ENCODE measurements at regions not wholly inside any gene's neighbourhood (a gene's known extent, or its start where the extent isn't known, plus 50 kb on each side); places are given as distances from the start of the nearest gene placed in this dataset.

DNA sequence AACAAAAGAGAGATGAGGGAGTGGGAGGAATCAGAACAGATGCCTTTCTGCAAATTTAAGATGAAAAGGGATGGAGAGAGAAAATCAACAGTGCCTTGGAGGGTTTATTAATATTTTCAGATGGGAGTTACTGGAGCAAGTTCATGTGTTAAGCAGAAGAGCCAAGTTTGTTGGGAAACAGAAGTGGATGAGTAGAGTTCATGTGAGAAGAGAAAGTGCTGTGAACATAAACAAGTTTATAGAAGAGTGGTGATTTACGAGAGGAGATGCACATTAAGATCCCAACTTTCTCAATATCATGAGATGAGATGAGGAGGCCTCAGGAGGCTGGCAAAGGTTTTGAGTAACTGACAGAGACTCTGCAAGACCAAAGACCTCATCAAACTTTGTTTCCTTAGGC lies 274.1 kb upstream of the HTR2A start:
- Histone ChIP-seq H3K4me1 (ENCODE audit: insufficient read depth, low read length) (no peaks in the 10 kb centered on the region), H3K9me3 (ENCODE audit: insufficient read depth, low read depth, low read length) (no peaks in the 10 kb centered on the region), H3K27me3 (ENCODE audit: insufficient read depth, low read length) (no peaks in the 10 kb centered on the region), H3K27ac (ENCODE audit: low read depth, low read length) (no peak overlapping the region), H3K36me3 (ENCODE audit: insufficient read depth, low read length) (no peaks in the 10 kb centered on the region), H3K9ac (ENCODE audit: low read depth, low read length) (no peak overlapping the region), H3K4me3 (ENCODE audit: low read length) (no peak overlapping the region)
- 100% methylated on average over 1 of the region's 1 CpG for WGBS

DNA sequence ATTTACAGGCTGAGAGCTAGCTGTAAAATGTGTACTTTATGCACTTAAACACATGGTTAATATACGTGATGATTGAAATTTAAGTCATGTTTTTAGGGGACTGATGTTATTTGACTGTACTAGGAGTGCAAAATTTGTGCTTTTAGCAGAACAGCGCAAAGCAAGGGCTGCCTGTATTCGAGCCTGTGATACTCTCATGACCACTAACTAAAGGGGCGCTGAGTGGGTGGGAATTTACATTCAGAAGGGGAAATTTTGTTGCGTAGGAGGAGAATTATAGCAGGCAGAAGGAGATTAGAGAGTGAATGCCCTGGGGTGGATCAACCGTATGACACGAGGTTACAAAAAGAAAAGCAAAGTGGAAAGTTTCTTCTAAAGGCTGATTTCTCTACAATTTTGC lies 271.8 kb upstream of the HTR2A start:
- Histone ChIP-seq H3K9me3 (ENCODE audit: insufficient read depth, low read depth, low read length) (no peaks in the 10 kb centered on the region), H3K27ac (ENCODE audit: low read depth, low read length) (no peak overlapping the region), H3K9ac (ENCODE audit: low read depth, low read length) (no peak overlapping the region), H3K4me3 (ENCODE audit: low read length) (no peak overlapping the region), H3K27me3 (ENCODE audit: insufficient read depth, low read length) (no peaks in the 10 kb centered on the region), H3K4me1 (ENCODE audit: insufficient read depth, low read length) (0 out of 2 replicates have a peak, but pooled peaks cover 4% of the 10 kb centered on the region), H3K36me3 (ENCODE audit: insufficient read depth, low read length) (no peaks in the 10 kb centered on the region)
- WGBS = 89% methylated on average over 7 of the region's 7 CpGs

DNA sequence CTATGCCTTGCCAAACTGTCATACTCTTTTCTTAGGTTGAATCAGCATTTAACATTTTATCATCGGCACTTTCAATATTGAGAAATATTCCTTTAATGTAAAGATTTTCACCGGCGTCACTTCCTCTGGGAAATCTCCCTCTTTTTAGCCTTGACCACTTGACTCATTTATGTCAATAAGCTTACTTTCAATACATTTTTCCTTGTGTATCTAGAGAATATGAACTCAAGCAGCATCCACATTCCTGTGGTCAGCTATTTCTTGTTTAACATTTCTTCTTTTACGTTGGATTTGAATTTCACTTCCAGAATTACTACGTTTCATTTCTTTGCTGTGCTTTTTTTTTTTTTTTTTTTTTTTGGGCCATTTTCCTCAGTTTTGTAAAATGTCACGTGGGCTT lies 271.2 kb upstream of the HTR2A start:
- H3K4me3 ChIP-seq (ENCODE audit: low read length) = no peak overlapping the region
- no peak overlapping the region for H3K27ac ChIP-seq (ENCODE audit: low read depth, low read length)
- 94% methylated on average over 6 of the region's 6 CpGs for WGBS
- no peak overlapping the region for H3K9ac ChIP-seq (ENCODE audit: low read depth, low read length)
- H3K27me3 ChIP-seq (ENCODE audit: insufficient read depth, low read length) = no peaks in the 10 kb centered on the region
- H3K9me3 ChIP-seq (ENCODE audit: insufficient read depth, low read depth, low read length) = no peaks in the 10 kb centered on the region
- no peaks in the 10 kb centered on the region for H3K36me3 ChIP-seq (ENCODE audit: insufficient read depth, low read length)
- H3K4me1 ChIP-seq (ENCODE audit: insufficient read depth, low read length) = 0 out of 2 replicates have a peak, but pooled peaks cover 4% of the 10 kb centered on the region

DNA sequence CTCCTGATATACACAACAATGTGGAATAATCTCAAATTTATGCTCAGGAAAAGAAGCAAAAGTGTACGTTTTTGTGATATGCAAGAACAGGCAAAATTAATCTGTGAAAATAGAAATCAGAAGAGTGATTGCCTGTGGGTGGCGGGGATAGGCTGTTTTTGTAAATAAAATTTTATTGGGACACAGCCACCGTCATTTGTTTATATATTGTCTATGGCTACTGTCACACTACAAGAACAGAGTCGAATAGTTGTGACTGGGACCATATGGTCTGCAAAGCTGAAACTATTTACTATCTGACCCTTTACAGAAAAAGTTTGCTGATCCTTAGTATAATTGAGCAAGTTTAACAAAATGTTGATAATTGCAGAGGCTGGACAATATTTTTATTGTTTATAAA lies 269.5 kb upstream of the HTR2A start:
- Histone ChIP-seq H3K27ac (ENCODE audit: low read depth, low read length) (no peak overlapping the region), H3K4me1 (ENCODE audit: insufficient read depth, low read length) (0 out of 2 replicates have a peak, but pooled peaks cover 4% of the 10 kb centered on the region), H3K9ac (ENCODE audit: low read depth, low read length) (no peak overlapping the region), H3K36me3 (ENCODE audit: insufficient read depth, low read length) (no peaks in the 10 kb centered on the region), H3K9me3 (ENCODE audit: insufficient read depth, low read depth, low read length) (no peaks in the 10 kb centered on the region), H3K27me3 (ENCODE audit: insufficient read depth, low read length) (no peaks in the 10 kb centered on the region), H3K4me3 (ENCODE audit: low read length) (no peak overlapping the region)
- WGBS = 95% methylated on average over 3 of the region's 4 CpGs

DNA sequence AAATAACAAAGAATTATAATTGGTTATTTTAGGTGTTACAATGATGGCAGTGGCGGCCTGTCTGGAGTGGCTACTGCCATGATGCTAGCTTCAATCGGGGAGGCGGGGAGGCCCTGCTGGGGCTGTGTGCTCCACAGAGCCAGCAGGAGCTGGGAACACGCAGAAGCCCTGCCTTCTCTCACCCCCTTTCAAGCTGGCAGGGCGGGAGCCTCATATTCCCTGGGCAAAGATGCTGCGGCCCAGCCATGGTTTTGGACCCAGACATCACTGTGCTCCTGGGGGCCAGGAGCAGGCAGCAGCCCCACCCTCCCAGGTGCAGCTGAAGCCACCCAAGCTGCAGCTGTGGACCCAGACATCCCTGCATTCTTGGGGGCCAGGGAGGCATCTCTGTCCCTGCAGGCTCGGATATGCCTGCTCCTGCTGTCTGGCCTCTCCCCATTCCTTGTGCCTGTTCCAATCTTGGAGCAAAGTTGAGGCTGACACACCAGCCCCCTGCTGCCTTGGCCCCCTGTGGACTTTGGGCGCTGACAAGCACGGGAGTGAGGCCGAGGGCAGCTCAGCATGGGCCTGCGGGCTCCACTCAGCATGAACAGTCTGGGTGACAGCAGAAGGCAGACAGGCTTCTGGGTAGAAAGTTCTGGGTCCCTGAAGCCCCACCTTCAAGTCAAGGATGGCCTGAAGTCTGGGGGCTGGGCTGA lies 263.1 kb upstream of the HTR2A start:
- no peak overlapping the region for H3K27ac ChIP-seq (ENCODE audit: low read depth, low read length)
- H3K9ac ChIP-seq (ENCODE audit: low read depth, low read length) = no peak overlapping the region
- 94% methylated on average over 11 of the region's 11 CpGs for WGBS
- H3K36me3 ChIP-seq (ENCODE audit: insufficient read depth, low read length) = no peaks in the 10 kb centered on the region
- no peak overlapping the region for H3K4me3 ChIP-seq (ENCODE audit: low read length)
- H3K9me3 ChIP-seq (ENCODE audit: insufficient read depth, low read depth, low read length) = no peaks in the 10 kb centered on the region
- H3K27me3 ChIP-seq (ENCODE audit: insufficient read depth, low read length) = no peaks in the 10 kb centered on the region
- 0 out of 2 replicates have a peak, but pooled peaks cover 4% of the 10 kb centered on the region for H3K4me1 ChIP-seq (ENCODE audit: insufficient read depth, low read length)

DNA sequence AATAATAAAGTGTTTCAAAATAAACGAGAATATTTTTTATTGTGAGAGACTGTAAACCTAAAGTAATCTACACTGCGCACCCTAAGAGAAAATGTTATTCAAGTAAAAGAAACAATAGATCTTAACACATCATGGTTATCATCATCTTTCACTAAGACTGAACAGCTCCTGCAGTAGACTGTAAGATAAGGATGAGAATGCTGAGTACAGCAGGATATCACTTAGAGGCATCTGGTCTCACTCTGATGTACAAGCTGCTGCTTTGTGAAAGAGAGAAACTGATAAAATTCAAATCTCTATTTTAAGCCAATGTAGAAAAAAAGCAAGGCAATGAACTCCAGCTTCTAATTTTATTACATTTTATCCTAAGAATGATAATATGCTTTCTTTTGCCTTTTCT lies 261.7 kb upstream of the HTR2A start:
- no peaks in the 10 kb centered on the region for H3K27me3 ChIP-seq (ENCODE audit: insufficient read depth, low read length)
- no peak overlapping the region for H3K9ac ChIP-seq (ENCODE audit: low read depth, low read length)
- H3K9me3 ChIP-seq (ENCODE audit: insufficient read depth, low read depth, low read length) = no peaks in the 10 kb centered on the region
- no peaks in the 10 kb centered on the region for H3K4me1 ChIP-seq (ENCODE audit: insufficient read depth, low read length)
- no peak overlapping the region for H3K4me3 ChIP-seq (ENCODE audit: low read length)
- H3K27ac ChIP-seq (ENCODE audit: low read depth, low read length) = no peak overlapping the region
- H3K36me3 ChIP-seq (ENCODE audit: insufficient read depth, low read length) = no peaks in the 10 kb centered on the region
- WGBS = 100% methylated on average over 1 of the region's 2 CpGs

DNA sequence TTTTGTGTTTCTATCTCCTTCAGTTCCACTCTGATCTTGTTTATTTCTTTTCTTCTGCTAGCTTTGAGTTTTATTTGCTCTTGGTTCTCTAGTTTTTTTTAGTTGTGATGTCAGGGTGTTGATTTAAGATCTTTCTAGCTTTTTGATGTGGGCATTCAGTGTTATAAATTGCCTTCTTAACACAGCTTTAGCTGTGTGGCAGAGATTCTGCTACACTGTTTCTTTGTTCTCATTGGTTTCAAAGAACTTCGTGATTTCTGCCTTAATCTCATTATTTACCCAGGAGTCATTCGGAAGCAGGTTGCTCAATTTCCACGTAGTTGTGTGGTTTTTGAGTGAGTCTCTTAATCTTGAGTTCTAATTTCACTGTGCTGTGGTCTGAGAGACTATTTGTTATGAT lies 251.7 kb upstream of the HTR2A start:
- WGBS = 93% methylated on average over 3 of the region's 3 CpGs
- H3K4me1 ChIP-seq (ENCODE audit: insufficient read depth, low read length) = no peaks in the 10 kb centered on the region
- H3K36me3 ChIP-seq (ENCODE audit: insufficient read depth, low read length) = no peaks in the 10 kb centered on the region
- no peak overlapping the region for H3K9ac ChIP-seq (ENCODE audit: low read depth, low read length)
- no peaks in the 10 kb centered on the region for H3K27me3 ChIP-seq (ENCODE audit: insufficient read depth, low read length)
- H3K4me3 ChIP-seq (ENCODE audit: low read length) = no peak overlapping the region
- H3K27ac ChIP-seq (ENCODE audit: low read depth, low read length) = no peak overlapping the region
- no peaks in the 10 kb centered on the region for H3K9me3 ChIP-seq (ENCODE audit: insufficient read depth, low read depth, low read length)

DNA sequence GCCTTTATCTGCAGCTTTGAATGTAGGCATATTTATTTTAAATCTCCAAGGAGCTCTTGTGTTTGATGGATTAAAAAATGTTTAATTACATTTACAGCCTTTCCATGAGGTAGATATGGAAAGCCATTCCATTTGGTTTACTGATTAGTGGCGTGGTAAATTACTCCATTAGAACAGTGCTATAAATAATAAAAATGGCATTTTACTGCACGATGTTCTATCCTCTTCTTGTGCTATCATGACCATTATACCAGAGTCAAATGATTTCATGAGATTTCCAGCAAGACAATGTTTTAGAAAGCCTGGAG lies 250.9 kb upstream of the HTR2A start:
- Histone ChIP-seq H3K27ac (ENCODE audit: low read depth, low read length) (no peak overlapping the region), H3K9me3 (ENCODE audit: insufficient read depth, low read depth, low read length) (no peaks in the 10 kb centered on the region), H3K9ac (ENCODE audit: low read depth, low read length) (no peak overlapping the region), H3K27me3 (ENCODE audit: insufficient read depth, low read length) (no peaks in the 10 kb centered on the region), H3K4me1 (ENCODE audit: insufficient read depth, low read length) (no peaks in the 10 kb centered on the region), H3K36me3 (ENCODE audit: insufficient read depth, low read length) (no peaks in the 10 kb centered on the region), H3K4me3 (ENCODE audit: low read length) (no peak overlapping the region)
- WGBS = 85% methylated on average over 1 of the region's 2 CpGs

DNA sequence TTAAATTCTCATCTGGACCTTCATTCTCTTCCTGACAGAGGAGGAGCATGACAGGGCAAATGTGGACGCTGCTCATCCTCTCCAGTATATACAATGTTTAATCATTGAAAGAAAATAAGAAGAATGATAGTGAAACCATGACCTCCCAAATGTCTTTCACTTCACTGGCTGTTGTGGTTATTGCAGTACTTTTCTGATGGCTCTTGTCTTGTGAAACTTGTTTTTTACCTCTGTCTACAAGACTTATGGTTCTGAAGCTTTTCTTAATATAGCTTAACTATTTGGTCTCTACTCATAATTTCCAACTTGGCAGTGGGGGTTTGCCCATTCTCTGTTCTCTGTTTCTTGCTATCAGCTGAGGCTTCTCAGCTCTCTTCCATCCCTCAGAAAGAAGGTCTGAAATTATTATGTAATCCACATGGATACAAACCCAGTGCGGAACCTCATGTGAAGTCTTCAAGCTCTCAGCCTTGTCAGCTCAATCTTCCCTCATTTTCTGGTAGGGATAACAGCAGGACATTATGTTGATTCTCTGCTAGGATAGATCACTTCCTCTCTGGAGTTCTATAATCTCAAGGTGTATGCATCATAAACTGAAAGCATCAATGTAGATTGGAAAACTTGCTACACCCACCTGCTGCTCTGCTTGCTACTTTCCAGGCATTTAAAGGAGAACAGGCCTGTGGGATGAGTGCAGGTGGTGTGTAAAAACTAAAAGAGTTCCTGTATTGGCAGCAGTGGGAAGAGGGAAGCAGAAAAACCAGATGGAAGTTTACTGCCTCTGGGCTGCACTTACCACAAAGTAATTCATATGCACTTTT lies 250.3 kb upstream of the HTR2A start:
- no peaks in the 10 kb centered on the region for H3K9me3 ChIP-seq (ENCODE audit: insufficient read depth, low read depth, low read length)
- H3K27me3 ChIP-seq (ENCODE audit: insufficient read depth, low read length) = no peaks in the 10 kb centered on the region
- no peak overlapping the region for H3K4me3 ChIP-seq (ENCODE audit: low read length)
- H3K4me1 ChIP-seq (ENCODE audit: insufficient read depth, low read length) = no peaks in the 10 kb centered on the region
- no peaks in the 10 kb centered on the region for H3K36me3 ChIP-seq (ENCODE audit: insufficient read depth, low read length)
- H3K27ac ChIP-seq (ENCODE audit: low read depth, low read length) = no peak overlapping the region
- WGBS = 22% methylated on average over 1 of the region's 2 CpGs
- H3K9ac ChIP-seq (ENCODE audit: low read depth, low read length) = no peak overlapping the region

DNA sequence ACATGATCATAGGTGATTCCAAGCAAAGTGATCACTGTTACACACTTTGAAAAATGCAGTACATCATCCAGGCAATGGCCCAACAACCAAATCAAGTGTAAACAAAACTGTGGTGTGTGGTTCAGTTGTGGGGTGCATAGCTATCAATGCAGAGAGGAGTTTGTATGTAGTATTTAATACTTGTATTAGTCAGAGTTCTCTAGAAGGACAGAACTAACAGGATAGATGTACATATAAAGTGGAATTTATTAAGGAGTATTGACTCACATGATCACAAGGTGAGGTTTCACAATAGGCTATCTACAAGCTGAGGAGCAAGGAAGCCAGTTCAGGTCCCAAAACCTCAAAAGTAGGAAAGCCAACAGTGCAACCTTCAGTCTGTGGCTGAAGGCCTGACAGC lies 249.3 kb upstream of the HTR2A start:
- no peaks in the 10 kb centered on the region for H3K36me3 ChIP-seq (ENCODE audit: insufficient read depth, low read length)
- H3K9ac ChIP-seq (ENCODE audit: low read depth, low read length) = no peak overlapping the region
- H3K27ac ChIP-seq (ENCODE audit: low read depth, low read length) = no peak overlapping the region
- H3K27me3 ChIP-seq (ENCODE audit: insufficient read depth, low read length) = no peaks in the 10 kb centered on the region
- H3K4me3 ChIP-seq (ENCODE audit: low read length) = no peak overlapping the region
- H3K4me1 ChIP-seq (ENCODE audit: insufficient read depth, low read length) = no peaks in the 10 kb centered on the region
- no peaks in the 10 kb centered on the region for H3K9me3 ChIP-seq (ENCODE audit: insufficient read depth, low read depth, low read length)

DNA sequence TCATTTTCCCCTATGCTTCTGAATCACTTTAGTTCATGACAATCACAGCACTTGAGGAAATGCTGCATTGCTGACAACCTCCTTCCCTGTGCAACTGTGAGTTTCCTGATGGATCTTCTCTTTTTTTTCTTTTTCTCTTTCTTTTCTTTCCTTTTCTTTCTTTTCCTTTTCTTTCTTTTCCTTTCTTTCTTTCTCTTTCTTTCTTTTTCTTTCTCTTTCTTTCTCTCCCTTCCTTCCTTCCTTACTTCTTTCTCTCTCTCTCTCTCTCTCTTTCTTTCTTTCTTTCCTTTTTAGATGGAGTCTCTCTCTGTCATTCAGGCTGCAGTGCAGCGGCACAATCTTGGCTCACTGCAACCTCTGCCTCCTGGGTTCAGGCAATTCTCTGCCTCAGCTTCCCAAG lies 247.9 kb upstream of the HTR2A start:
- Histone ChIP-seq H3K27me3 (ENCODE audit: insufficient read depth, low read length) (no peaks in the 10 kb centered on the region), H3K4me3 (ENCODE audit: low read length) (no peak overlapping the region), H3K9me3 (ENCODE audit: insufficient read depth, low read depth, low read length) (no peaks in the 10 kb centered on the region), H3K36me3 (ENCODE audit: insufficient read depth, low read length) (no peaks in the 10 kb centered on the region), H3K4me1 (ENCODE audit: insufficient read depth, low read length) (peaks cover under 1% of the 10 kb centered on the region; the same call in 1 of the 2 replicates), H3K27ac (ENCODE audit: low read depth, low read length) (no peak overlapping the region), H3K9ac (ENCODE audit: low read depth, low read length) (no peak overlapping the region)
- WGBS = 100% methylated on average over 1 of the region's 1 CpG
